Keratinocyte (primary cell): ENCODE measurements at regions not wholly inside any gene's neighbourhood (a gene's known extent, or its start where the extent isn't known, plus 50 kb on each side); places are given as distances from the start of the nearest gene placed in this dataset.

Experiments used
- DNase-seq: peaks from one replicate; pipeline ENCODE4 v3.0.0-alpha.2; 2011; ENCODE audit warnings: low read depth, missing footprints, low spot score
- FAIRE-seq: peaks from 2 replicates; lab custom pipeline; 2011; peaks lifted over from hg19 to GRCh38; lab: Jason Lieb, UNC
- H2AFZ ChIP-seq: 2 replicates; pipeline ENCODE4 v1.6.0; 2012; ENCODE audit warnings: low read length, control low read depth, inconsistent platforms; ENCODE audit not compliant: control insufficient read depth
- H3K27ac ChIP-seq: 2 replicates; pipeline ENCODE4 v1.5.1; 2011; ENCODE audit warnings: low read length; ENCODE audit not compliant: control insufficient read depth, insufficient read depth
- H3K27me3 ChIP-seq: 3 replicates; pipeline ENCODE4 v1.6.0; 2011; ENCODE audit warnings: low read length; ENCODE audit not compliant: control insufficient read depth, insufficient read depth; ENCODE audit errors: extremely low read depth
- H3K36me3 ChIP-seq, 2 experiments: 2 replicates in 1 of 2; 3 replicates in 1 of 2; pipeline ENCODE4 v1.5.1; 2011; ENCODE audit warnings: low read length in 2 of 2, mild to moderate bottlenecking in 1 of 2; ENCODE audit not compliant: control insufficient read depth in 2 of 2, insufficient read depth in 2 of 2; ENCODE audit errors: extremely low read depth in 1 of 2
- H3K4me1 ChIP-seq: 3 replicates; pipeline ENCODE4 v1.5.1; 2011; ENCODE audit warnings: low read length; ENCODE audit not compliant: control insufficient read depth, insufficient read depth; ENCODE audit errors: extremely low read depth
- H3K4me2 ChIP-seq: 3 replicates; pipeline ENCODE4 v1.6.0; 2011; ENCODE audit warnings: low read depth, low read length; ENCODE audit not compliant: control insufficient read depth, insufficient read depth; ENCODE audit errors: extremely low read depth
- H3K4me3 ChIP-seq, 3 experiments: fragments of 200-600 bp in 1 of 3; sonication (generic) in 1 of 3; 2 replicates in 2 of 3; 3 replicates in 1 of 3; pipeline ENCODE4 v1.5.1; 2011 to 2016; ENCODE audit warnings: low read length in 3 of 3, mild to moderate bottlenecking in 3 of 3, control low read depth in 2 of 3, inconsistent platforms in 1 of 3, low read depth in 1 of 3, mixed read lengths in 1 of 3, mixed run types in 1 of 3, moderate library complexity in 1 of 3; ENCODE audit not compliant: control insufficient read depth in 2 of 3, insufficient read depth in 2 of 3; ENCODE audit errors: extremely low read depth in 1 of 3
- H3K79me2 ChIP-seq: 2 replicates; pipeline ENCODE4 v1.6.0; 2012; ENCODE audit warnings: low read length; ENCODE audit not compliant: control insufficient read depth, insufficient read depth
- H3K9ac ChIP-seq: 3 replicates; pipeline ENCODE4 v1.6.0; 2011; ENCODE audit warnings: low read length; ENCODE audit not compliant: control insufficient read depth, insufficient read depth; ENCODE audit errors: extremely low read depth
- H3K9me1 ChIP-seq: 3 replicates; pipeline ENCODE4 v1.6.0; 2011; ENCODE audit warnings: low read length; ENCODE audit not compliant: control insufficient read depth, insufficient read depth; ENCODE audit errors: extremely low read depth
- H3K9me3 ChIP-seq: 2 replicates; pipeline ENCODE4 v1.5.1; 2012; ENCODE audit warnings: low read depth, low read length; ENCODE audit not compliant: control insufficient read depth
- H4K20me1 ChIP-seq: 3 replicates; pipeline ENCODE4 v1.6.0; 2011; ENCODE audit warnings: low read length; ENCODE audit not compliant: control insufficient read depth, insufficient read depth; ENCODE audit errors: extremely low read depth
- CTCF ChIP-seq, 3 experiments: IDR thresholded peaks in 1 of 3; conservative IDR thresholded peaks in 1 of 3; optimal IDR thresholded peaks in 1 of 3; 2 replicates in 2 of 3; 3 replicates in 1 of 3; pipeline versions ENCODE3 to v1.5.1; 2011; ENCODE audit warnings: low read length in 3 of 3, mild to moderate bottlenecking in 3 of 3, moderate library complexity in 2 of 3, control low read depth in 1 of 3, inconsistent platforms in 1 of 3; ENCODE audit not compliant: insufficient read depth in 2 of 3; ENCODE audit errors: extremely low read depth in 1 of 3
- EZH2 ChIP-seq: IDR thresholded peaks from one replicate; pipeline ENCODE4 v1.6.1; 2012; ENCODE audit warnings: inconsistent platforms, mild to moderate bottlenecking, low read length, moderate library complexity
- dilution Hi-C: fragments of 300-500 bp; cut with MboI; formaldehyde crosslinking; loops from one replicate; pipeline ENCODE4 v1.7.0; 2020; ENCODE audit warnings: low sequenced_read_pairs; ENCODE audit not compliant: extremely low pct_ligation_motif_present

GRCh38 chr7:63067897-63068585 lies 930.6 kb upstream of the ZNF722 start:
- Histone ChIP-seq H3K79me2 (no peaks in the 10 kb centered on the region), H4K20me1 (no peaks in the 10 kb centered on the region), H3K9ac (no peak overlapping the region), H3K4me1 (no peaks in the 10 kb centered on the region), H3K27ac (no peak overlapping the region), H3K9me3 (peaks cover 3% of the 10 kb centered on the region), H2AFZ (no peak overlapping the region), H3K36me3 (no peaks in the 10 kb centered on the region), H3K4me3 (no peak overlapping the region), H3K27me3 (no peaks in the 10 kb centered on the region), H3K4me2 (no peak overlapping the region), H3K9me1 (no peaks in the 10 kb centered on the region)
- FAIRE-seq (no peak), DNase-seq (no peak)
- dilution Hi-C loops = no loop called here
- TF ChIP-seq CTCF (optimal IDR thresholded peaks at IDR 0.05 in 1 of 3, IDR thresholded peaks at IDR 0.05 in 1 of 3, conservative IDR thresholded peaks at IDR 0.05 in 1 of 3; ENCODE audit: extremely low read depth in 1 of 3, insufficient read depth in 2 of 3, low read length in 3 of 3) (no peak), EZH2 (no peak)

- H3K27me3 ChIP-seq = no peaks in the 10 kb centered on the region
- dilution Hi-C loops = no loop called here
- peaks cover 5% of the 10 kb centered on the region for H3K9me3 ChIP-seq
- H3K36me3 ChIP-seq = no peaks in the 10 kb centered on the region
- H3K9me1 ChIP-seq = no peaks in the 10 kb centered on the region
- no peak overlapping the region for H3K4me2 ChIP-seq
- DNase-seq = no peak
- H3K9ac ChIP-seq = no peak overlapping the region
- no peaks in the 10 kb centered on the region for H3K4me1 ChIP-seq
- H4K20me1 ChIP-seq = no peaks in the 10 kb centered on the region
- H2AFZ ChIP-seq = no peak overlapping the region
- no peak for FAIRE-seq
- H3K79me2 ChIP-seq = no peaks in the 10 kb centered on the region
- H3K27ac ChIP-seq = no peak overlapping the region
- H3K4me3 ChIP-seq = no peak overlapping the region
- TF ChIP-seq EZH2 (no peak), CTCF (optimal IDR thresholded peaks at IDR 0.05 in 1 of 3, IDR thresholded peaks at IDR 0.05 in 1 of 3, conservative IDR thresholded peaks at IDR 0.05 in 1 of 3; ENCODE audit: extremely low read depth in 1 of 3, insufficient read depth in 2 of 3, low read length in 3 of 3) (no peak)
Observed at GRCh38 chr7:63070696-63071095, 928.0 kb upstream of the ZNF722 start.
